NCI-H187 treated with DMSO at 0.1 percent for 48 hours (cell line): ENCODE measurements at regions not wholly inside any gene's neighbourhood (a gene's known extent, or its start where the extent isn't known, plus 50 kb on each side); places are given as distances from the start of the nearest gene placed in this dataset.

Source experiments
- DNase-seq: peaks from one replicate; lab custom pipeline; 2025; lab: John Stamatoyannopoulos, UW

GRCh38 chr2:59074071-59074470, 832.9 kb upstream of the FANCL start:
- DNase-seq = no peak

DNA sequence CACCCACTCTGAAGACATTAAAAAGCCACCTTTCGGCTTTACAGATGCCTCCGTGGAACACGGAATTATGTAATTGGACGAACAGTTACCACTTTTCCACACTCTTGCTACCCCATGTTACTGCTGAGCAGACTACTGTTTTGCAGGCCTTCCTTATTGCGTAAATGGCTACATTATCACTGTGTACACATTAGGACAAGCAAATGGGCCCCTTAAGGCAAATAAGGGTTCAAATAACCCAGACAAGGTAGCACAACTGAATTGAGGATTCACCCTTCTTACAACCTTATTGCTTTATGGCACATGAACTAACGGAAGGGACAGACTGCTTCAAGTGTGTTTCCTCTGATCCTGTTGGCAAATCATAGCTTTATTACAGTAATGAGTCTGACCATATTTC, 832.2 kb upstream of the FANCL start:
- DNase-seq = no peak

DNA sequence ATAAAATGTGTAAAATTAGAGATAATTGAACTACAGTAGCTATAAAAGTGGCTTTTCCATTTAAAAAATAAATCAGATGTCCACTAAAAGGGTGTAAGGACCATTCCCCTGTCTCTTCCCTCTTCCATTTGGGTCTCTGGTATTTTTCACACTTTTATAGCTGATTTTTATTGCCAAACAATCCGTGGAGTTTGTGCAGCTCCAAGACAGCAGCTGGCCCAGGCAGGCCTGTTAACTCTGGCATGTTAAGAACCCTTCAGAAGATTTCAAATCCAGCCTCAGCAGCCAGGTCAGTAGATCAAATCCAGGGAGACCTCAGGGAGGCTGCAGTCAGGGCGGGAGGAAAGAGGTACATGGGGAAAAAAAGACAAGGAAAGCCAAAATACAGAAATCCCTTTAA, 827.1 kb upstream of the FANCL start:
- DNase-seq = no peak

DNA sequence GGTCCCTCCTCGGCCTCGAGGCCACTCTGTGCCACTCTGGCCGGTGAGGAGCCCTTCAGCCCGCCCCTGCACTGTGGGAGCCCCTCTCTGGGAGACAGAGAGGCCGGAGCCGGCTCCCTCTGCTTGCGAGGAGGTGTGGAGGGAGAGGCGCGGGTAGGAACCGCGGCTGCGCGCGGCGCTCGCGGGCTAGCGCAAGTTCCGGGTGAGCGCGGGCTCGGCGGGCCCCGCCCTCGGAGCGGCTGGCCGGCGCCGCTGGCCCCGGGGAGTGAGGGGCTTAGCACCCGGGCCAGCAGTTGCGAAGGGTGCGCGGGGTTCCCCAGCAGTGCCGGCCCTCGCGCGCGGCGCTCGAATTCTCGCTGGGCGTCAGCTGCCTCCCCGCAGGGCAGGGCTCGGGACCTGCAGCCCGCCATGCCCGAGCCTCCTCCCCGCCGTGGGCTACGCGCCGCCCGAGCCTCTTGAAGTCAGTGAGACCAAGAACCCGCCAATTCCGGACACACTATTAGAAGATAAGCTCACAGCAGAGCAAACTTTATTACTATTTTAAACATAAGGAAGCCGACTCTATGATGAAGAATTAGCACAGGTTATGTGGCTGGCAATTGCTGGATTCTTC, 825.8 kb upstream of the FANCL start:
- no peak for DNase-seq

DNA sequence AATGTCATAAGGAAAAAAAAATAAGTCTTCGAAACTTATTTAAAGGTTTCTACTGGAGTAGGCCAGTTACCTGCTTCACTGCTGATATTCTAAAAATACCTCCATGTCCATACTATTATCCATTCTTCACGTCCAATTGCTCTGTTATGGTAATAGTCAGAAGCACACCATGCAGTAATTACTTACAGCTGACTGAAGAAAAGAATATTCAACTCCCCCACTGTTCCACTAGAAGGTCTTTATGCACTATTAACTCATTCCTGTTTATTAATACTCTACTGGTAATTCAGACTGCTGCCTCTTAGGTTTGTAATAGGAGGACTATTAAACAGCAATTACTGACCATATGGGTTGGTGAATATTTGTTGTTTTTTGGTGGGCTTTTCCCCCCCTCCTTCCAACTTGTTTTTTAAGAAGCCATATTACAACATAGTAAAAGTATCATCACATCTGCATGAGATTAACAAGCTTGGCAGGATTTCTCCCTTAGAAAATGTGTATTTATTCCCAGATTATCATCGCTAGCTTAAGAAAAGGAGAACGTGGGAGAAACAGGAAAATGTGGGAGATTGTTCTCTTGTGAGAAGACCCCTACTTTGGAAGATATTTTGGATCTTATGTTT, 806.4 kb upstream of the FANCL start:
- DNase-seq = no peak

DNA sequence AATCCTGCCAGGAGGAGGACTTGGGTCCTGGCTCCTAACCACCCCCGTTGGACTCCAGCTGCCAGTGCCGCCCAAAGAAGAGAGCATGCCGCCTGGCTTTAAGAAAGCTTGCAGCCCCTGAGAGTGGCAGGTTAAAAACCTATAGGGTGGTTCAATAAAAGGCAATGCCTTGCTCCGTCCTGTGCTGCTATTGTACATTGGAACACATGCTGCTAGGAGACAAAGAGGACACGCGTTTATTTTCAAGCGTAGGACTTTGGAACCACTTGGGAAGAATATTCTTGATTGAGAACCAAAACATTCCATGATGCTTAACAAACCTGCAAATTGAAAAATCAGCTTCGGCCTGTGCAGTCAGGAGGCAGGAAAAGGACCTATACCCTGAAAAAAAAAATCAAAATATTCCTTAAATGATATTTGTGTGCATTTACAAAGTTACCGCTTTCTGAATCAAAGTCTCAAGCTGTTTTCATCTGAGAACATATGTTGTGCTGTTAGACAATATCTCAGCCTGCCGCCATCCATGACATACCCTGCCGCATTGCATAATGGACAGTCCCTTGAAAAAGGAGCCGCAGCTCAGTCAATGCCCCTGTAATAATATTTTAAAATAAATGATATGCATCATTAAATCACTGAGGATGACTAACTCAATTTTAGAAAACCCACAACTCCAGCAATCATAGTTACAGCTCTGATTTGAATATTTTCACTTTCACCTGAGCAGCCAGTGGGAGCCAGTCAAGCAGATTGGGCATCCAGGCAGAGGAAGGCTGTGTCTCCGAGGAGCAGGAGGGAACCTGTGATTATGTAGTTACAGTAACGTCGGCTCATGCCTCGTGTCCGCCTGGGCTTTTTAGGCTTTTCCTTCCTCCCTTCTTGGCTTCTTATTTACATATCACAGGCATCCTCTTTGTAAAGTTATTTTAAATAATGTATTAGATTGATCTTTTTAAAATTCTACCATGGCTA, 805.6 kb upstream of the FANCL start:
- DNase-seq = no peak

- no peak for DNase-seq
Observed at GRCh38 chr2:59044736-59045135, 803.6 kb upstream of the FANCL start.

DNA sequence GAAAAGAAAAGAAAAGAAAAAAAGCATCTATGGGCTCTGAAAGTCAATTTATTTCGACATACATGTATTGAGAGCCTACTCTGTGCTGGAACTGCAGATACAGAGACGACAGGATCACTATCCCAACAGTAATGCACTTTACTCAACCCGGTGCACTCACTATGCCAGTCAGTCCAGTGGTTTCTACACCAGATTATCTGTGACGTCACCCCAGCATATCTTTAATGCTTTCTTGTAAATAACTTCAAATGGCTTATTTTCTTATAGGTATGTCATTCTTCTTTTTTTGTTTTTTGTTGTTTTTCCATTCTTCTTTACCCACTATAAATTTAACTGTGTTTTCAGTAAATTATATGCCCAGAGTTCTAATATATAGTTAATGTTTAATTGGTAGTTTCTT, 800.0 kb upstream of the FANCL start:
- no peak for DNase-seq

DNA sequence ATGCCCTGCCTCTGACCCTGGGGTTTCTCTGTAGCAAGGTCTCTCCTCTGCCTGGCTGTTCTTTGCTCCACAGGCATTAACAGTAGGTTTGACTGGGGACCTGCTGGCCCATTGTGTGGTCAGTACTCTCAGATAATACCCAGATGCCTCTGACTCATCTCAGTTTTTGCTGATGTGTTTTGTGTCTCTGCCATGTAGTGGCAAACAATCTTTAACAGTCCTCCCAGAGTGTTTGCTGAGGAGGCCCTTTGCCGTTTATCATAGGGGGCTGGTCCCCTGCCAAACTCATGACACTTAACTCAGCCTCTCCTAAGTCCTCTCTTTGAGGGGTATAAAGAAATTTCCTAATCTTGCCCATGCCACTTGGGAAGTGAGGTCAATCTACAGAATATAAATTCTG, 793.7 kb upstream of the FANCL start:
- no peak for DNase-seq

- DNase-seq = no peak
Observed at GRCh38 chr2:59034106-59034505, 793.0 kb upstream of the FANCL start.

DNA sequence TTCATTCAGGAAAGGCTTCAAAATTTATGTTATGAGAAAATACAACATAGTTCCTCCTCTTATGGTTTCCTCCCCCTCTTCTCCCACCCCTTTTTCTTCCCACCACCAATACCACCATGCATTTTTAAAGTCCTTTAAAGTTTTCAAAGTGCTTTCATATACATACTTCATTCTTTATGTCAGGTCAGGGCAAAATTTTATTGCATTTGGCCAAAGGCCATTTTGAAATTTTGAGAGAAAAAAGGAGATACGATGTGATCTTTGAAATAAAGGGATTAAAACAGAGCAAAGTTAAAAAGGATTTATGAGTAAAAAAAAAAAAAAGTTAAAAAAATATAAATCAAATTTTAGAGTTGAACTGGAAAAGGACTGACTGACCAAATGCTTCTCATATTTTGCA, 792.5 kb upstream of the FANCL start:
- DNase-seq = no peak

DNA sequence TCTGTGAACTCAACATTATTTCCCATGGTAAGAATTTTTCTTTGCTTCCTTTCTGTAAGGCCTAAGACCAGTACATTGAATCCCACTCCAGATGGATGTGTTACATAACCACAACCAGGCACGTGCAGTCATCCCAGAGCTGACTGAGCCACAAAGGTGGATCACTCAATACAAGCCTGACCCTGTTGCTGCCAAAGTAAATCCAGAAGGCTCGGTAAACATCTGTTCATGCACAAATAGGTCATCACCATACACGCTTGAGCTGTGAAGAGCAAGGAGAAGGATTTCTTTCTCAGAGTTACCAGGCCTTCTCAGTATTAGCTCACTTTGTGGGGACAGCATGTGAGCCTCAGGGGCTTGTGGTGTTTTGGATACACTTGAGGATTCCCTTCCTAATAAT, 791.4 kb upstream of the FANCL start:
- DNase-seq = peak; percentile 37

- DNase-seq = no peak
Observed at GRCh38 chr2:59029058-59029457, 787.9 kb upstream of the FANCL start.

DNA sequence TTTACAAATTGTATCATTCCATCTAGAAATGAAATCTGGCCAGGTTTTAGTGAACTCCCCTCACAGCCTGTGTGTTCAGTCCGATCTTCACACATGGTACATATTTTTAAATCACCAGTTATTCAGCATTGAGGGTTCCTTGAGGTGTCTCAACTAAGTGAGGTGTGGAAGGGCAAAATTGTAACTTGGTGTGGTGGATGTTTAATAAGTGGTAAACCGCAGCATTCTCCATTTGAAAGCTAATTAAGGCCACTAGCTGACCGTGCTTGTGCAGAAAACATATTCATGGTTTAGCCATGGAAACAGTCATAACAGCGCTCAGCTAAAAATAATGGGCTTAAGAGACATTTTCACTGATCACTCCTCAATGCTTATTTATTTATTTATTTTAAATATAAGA, 786.2 kb upstream of the FANCL start:
- no peak for DNase-seq

- no peak for DNase-seq
Observed at GRCh38 chr2:59025157-59025757, 784.1 kb upstream of the FANCL start.

GRCh38 chr2:59021786-59022185, 780.7 kb upstream of the FANCL start:
- DNase-seq = no peak

DNA sequence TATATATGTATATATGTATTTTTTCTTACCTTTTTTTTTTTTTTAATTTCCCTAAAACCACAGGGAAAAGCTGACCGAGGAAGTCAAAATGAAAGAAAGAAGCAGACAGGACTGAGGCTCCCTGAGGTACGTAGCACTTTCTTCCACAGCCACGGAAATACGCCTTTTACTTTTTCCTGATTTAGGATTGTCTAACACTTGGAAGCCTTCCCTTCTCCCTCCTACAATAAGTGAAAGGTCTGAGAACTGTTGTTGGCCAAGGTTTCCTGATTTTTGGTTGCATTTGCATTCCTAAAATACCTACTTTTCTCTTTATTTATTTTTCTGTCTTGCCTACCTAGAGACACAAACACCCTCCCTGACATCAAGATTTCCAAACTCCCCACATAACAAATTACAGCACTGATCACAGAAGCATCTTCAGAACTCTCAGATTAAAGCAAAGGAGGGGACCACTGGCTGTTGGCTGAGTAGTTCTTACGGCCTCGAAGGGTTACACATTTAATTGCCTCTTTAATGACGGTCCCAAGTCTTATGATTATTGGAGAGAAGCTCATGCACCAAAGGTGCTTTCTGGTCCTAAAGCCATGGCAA, 778.5 kb upstream of the FANCL start:
- no peak for DNase-seq

GRCh38 chr2:59018737-59019136, 777.6 kb upstream of the FANCL start:
- DNase-seq = no peak

DNA sequence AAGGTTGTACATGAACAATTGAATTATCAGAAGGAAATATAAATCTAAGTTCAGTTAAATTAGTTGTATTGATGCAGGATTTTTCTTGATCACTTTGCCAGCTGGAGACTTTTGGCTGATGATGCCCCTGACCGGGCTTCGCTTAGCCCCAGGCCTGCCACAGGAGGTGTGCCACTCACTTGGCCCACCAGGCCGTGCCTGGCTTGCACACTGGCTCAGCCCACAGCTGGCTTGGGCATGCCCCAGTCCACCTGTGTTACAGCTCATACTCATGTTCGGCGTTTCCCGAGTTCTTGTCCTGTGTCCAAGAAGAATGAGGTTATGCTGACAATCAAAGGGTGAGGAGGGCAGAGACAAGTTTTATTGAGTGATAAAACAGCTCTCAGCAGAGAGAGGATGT, 773.9 kb upstream of the FANCL start:
- DNase-seq = no peak

DNA sequence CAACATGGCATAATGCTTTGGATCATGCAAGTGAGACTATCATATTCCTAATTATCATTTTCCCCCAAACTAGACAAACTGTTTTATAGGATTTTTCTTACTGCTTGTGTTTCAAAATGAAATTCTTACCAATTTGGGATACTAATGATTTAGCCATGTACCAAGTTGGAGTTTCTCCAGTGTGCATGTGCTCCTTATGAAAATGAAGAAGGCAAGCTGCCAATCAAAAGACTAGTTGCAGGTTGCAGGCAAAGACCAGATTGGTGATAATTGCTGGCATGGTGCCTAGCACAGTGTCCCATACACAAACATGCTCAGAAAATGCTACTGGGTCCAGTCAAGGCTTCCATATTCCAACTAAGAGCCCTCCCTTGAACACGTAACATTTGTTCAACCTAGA, 771.8 kb upstream of the FANCL start:
- no peak for DNase-seq

GRCh38 chr2:59012234-59012633, 771.1 kb upstream of the FANCL start:
- DNase-seq = no peak

- no peak for DNase-seq
Observed at GRCh38 chr2:59008950-59009349, 767.8 kb upstream of the FANCL start.
